Hepatocyte (in vitro differentiated cells): ENCODE measurements at regions not wholly inside any gene's neighbourhood (a gene's known extent, or its start where the extent isn't known, plus 50 kb on each side); places are given as distances from the start of the nearest gene placed in this dataset.

Experiments used
- DNase-seq: peaks from one replicate; pipeline ENCODE4 v3.0.0-alpha.2; 2016; ENCODE audit warnings: low spot score
- H2AFZ ChIP-seq: fragments of 200-600 bp; sonication (generic); 2 replicates; pipeline ENCODE4 v1.6.0; 2016; ENCODE audit warnings: antibody characterized with exemption, mild to moderate bottlenecking
- H3K27ac ChIP-seq: fragments of 200-600 bp; sonication (generic); 2 replicates; pipeline ENCODE4 v1.5.1; 2016; ENCODE audit warnings: mild to moderate bottlenecking
- H3K27me3 ChIP-seq: fragments of 200-600 bp; sonication (generic); 2 replicates; pipeline ENCODE4 v1.6.1; 2016
- H3K36me3 ChIP-seq: fragments of 200-600 bp; sonication (generic); replicated peaks from 2 replicates; pipeline ENCODE4 v1.5.1; 2016; ENCODE audit warnings: low read depth; ENCODE audit not compliant: insufficient read depth
- H3K4me1 ChIP-seq: fragments of 200-600 bp; sonication (generic); 2 replicates; pipeline ENCODE4 v1.5.1; 2016; ENCODE audit warnings: mild to moderate bottlenecking, moderate library complexity; ENCODE audit not compliant: insufficient read depth
- H3K4me2 ChIP-seq: fragments of 200-600 bp; sonication (generic); 2 replicates; pipeline ENCODE4 v1.6.0; 2016
- H3K4me3 ChIP-seq: fragments of 200-600 bp; sonication (generic); 2 replicates; pipeline ENCODE4 v1.5.1; 2016; ENCODE audit warnings: mild to moderate bottlenecking
- H3K79me2 ChIP-seq: fragments of 200-600 bp; sonication (generic); 2 replicates; pipeline ENCODE4 v1.6.0; 2017; ENCODE audit warnings: mild to moderate bottlenecking
- H3K9me2 ChIP-seq: fragments of 200-600 bp; sonication (generic); replicated peaks from 2 replicates; pipeline ENCODE4 v1.6.0; 2017; ENCODE audit warnings: mild to moderate bottlenecking; ENCODE audit not compliant: insufficient read depth
- H3K9me3 ChIP-seq: fragments of 200-600 bp; sonication (generic); 2 replicates; pipeline ENCODE4 v1.5.1; 2016; ENCODE audit warnings: low read depth, mild to moderate bottlenecking
- H4K20me1 ChIP-seq: fragments of 200-600 bp; sonication (generic); 2 replicates; pipeline ENCODE4 v1.6.0; 2016; ENCODE audit warnings: mild to moderate bottlenecking; ENCODE audit not compliant: insufficient read depth, poor library complexity, severe bottlenecking
- EZH2 ChIP-seq: fragments of 200-600 bp; sonication (generic); IDR thresholded peaks from 2 replicates; pipeline ENCODE4 v1.6.1; 2016; ENCODE audit warnings: antibody characterized with exemption, mild to moderate bottlenecking, borderline replicate concordance
- EZH2phosphoT487 ChIP-seq: fragments of 200-600 bp; sonication (generic); IDR thresholded peaks from one replicate; pipeline ENCODE4 v1.6.1; 2018; ENCODE audit warnings: antibody characterized with exemption, mild to moderate bottlenecking, low read depth, moderate library complexity; ENCODE audit not compliant: unreplicated experiment, severe bottlenecking
- WGBS: methylation state at CpG from one replicate; pipeline ENCODE4 v1.1.6; 2016; ENCODE audit warnings: low lambda C conversion rate; ENCODE audit errors: missing lambda C conversion rate; 5-methylcytosine and 5-hydroxymethylcytosine counted together
- TF ChIP-seq, protein P1 (sequence below): fragments of 200-600 bp; sonication (generic); IDR thresholded peaks from 2 replicates; pipeline ENCODE4 v1.5.1; 2016; ENCODE audit warnings: antibody characterized with exemption, mild to moderate bottlenecking; ENCODE audit not compliant: poor library complexity

DNA sequence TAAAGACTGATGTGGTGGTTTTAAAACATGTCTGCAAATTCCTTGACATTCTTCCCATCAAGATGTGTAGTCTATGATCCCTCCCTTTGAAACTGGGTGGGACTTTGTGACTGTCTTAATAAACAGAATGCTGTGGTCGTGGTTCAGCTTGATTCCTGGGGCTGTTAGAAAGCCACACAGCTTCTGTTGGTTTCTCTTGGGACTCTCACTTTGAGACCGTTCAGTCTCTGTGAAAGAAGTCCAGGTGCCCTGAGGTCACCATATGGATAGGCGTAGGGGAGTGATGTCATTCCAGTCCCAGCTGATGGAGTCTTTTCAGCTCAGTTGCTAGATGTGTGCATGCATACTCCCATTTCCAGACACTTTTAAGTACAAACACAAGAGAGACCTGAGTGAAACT lies 216.6 kb downstream of the KDR start:
- TF ChIP-seq EZH2phosphoT487 (no peak), EZH2 (no peak)
- TF ChIP-seq, protein P1, sequence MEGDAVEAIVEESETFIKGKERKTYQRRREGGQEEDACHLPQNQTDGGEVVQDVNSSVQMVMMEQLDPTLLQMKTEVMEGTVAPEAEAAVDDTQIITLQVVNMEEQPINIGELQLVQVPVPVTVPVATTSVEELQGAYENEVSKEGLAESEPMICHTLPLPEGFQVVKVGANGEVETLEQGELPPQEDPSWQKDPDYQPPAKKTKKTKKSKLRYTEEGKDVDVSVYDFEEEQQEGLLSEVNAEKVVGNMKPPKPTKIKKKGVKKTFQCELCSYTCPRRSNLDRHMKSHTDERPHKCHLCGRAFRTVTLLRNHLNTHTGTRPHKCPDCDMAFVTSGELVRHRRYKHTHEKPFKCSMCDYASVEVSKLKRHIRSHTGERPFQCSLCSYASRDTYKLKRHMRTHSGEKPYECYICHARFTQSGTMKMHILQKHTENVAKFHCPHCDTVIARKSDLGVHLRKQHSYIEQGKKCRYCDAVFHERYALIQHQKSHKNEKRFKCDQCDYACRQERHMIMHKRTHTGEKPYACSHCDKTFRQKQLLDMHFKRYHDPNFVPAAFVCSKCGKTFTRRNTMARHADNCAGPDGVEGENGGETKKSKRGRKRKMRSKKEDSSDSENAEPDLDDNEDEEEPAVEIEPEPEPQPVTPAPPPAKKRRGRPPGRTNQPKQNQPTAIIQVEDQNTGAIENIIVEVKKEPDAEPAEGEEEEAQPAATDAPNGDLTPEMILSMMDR = no peak
- no peaks in the 10 kb centered on the region for H3K4me1 ChIP-seq
- no peaks in the 10 kb centered on the region for H3K79me2 ChIP-seq
- no peak overlapping the region for H3K4me3 ChIP-seq
- no peak overlapping the region for H3K27ac ChIP-seq
- DNase-seq = no peak
- H3K9me2 ChIP-seq = no peaks in the 10 kb centered on the region
- H2AFZ ChIP-seq = no peak overlapping the region
- H4K20me1 ChIP-seq = no peaks in the 10 kb centered on the region
- no peaks in the 10 kb centered on the region for H3K27me3 ChIP-seq
- no peaks in the 10 kb centered on the region for H3K9me3 ChIP-seq
- H3K36me3 ChIP-seq = no peaks in the 10 kb centered on the region
- H3K4me2 ChIP-seq = no peak overlapping the region
- 80% methylated on average over 3 of the region's 3 CpGs for WGBS

DNA sequence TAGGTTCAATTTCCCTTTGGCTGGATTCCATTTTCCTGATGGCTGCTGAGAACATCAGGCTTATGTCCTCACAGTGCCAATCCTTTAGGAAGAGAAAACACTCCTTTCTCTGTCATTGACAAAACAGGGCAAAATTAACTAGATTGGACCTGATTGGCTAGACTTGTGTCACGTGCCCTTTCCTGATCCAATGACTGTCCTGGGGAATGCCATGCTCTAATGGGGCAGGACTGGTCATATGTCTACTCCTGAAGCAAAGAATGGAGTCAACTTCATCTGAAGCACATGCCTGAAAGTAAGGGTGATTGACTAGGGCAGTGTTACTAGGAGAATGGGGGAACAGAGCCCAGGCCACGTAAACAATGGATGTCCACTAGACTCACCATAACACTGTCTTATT lies 220.4 kb downstream of the KDR start:
- no peaks in the 10 kb centered on the region for H3K4me1 ChIP-seq
- no peaks in the 10 kb centered on the region for H3K9me2 ChIP-seq
- no peak overlapping the region for H3K4me2 ChIP-seq
- TF ChIP-seq EZH2 (no peak), EZH2phosphoT487 (no peak)
- TF ChIP-seq, protein P1 = no peak
- H3K27ac ChIP-seq = no peak overlapping the region
- no peaks in the 10 kb centered on the region for H3K36me3 ChIP-seq
- H3K79me2 ChIP-seq = no peaks in the 10 kb centered on the region
- H2AFZ ChIP-seq = no peak overlapping the region
- DNase-seq = no peak
- no peaks in the 10 kb centered on the region for H3K27me3 ChIP-seq
- no peaks in the 10 kb centered on the region for H3K9me3 ChIP-seq
- no peaks in the 10 kb centered on the region for H4K20me1 ChIP-seq
- 86% methylated on average over 2 of the region's 2 CpGs for WGBS
- no peak overlapping the region for H3K4me3 ChIP-seq

DNA sequence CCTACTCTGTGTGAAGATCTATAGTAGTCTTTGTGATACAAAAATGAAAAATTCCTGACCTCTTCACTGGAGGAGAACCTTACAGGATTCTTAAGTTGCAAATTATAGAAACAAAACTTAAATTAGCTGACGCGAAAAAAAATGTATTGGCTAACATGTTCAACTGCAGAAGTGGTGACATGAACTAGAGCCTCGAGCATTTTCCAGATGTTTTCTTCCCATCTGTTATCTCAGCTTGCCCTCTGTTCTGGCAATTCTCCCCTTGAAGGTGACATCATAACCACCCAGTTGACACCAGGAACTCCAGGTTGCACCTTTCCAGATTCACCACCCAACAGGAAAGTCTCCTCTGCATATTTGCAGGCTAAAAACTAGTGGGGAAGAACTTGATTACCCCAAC lies 222.4 kb downstream of the KDR start:
- Histone ChIP-seq H3K4me3 (no peak overlapping the region), H3K79me2 (no peaks in the 10 kb centered on the region), H3K9me3 (no peaks in the 10 kb centered on the region), H3K27me3 (no peaks in the 10 kb centered on the region), H3K9me2 (no peaks in the 10 kb centered on the region), H4K20me1 (no peaks in the 10 kb centered on the region), H3K4me1 (no peaks in the 10 kb centered on the region), H2AFZ (no peak overlapping the region), H3K36me3 (no peaks in the 10 kb centered on the region), H3K27ac (no peak overlapping the region), H3K4me2 (no peak overlapping the region)
- no peak for TF ChIP-seq EZH2
- TF ChIP-seq EZH2phosphoT487 = no peak
- TF ChIP-seq, protein P1 = no peak
- no peak for DNase-seq
- WGBS = 85% methylated on average over 3 of the region's 3 CpGs

DNA sequence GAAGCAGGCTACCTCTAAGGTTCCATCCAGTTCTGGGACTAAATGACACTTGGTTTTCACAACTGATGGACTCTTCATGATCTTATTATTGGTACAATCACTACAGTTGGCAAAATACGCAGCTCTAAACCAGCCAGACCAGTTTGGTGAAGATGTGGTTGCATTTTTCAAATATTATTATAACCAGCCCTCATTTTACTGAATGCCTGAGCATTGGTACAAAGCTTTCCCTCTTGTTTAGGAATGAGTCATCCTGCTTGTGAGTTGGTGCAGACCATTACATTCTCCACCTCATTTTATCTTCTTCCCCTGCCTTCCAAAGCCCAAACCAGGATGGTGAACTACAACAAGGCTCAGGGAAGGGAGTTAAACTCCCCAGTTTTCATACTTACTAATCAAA lies 223.1 kb downstream of the KDR start:
- H2AFZ ChIP-seq = no peak overlapping the region
- no peak overlapping the region for H3K4me3 ChIP-seq
- no peaks in the 10 kb centered on the region for H3K79me2 ChIP-seq
- no peaks in the 10 kb centered on the region for H3K36me3 ChIP-seq
- DNase-seq = no peak
- no peaks in the 10 kb centered on the region for H4K20me1 ChIP-seq
- WGBS = 52% methylated on average over 1 of the region's 1 CpG
- H3K9me2 ChIP-seq = no peaks in the 10 kb centered on the region
- no peak overlapping the region for H3K4me2 ChIP-seq
- H3K4me1 ChIP-seq = no peaks in the 10 kb centered on the region
- TF ChIP-seq, protein P1 = no peak
- TF ChIP-seq EZH2 (no peak), EZH2phosphoT487 (no peak)
- H3K9me3 ChIP-seq = no peaks in the 10 kb centered on the region
- no peak overlapping the region for H3K27ac ChIP-seq
- H3K27me3 ChIP-seq = no peaks in the 10 kb centered on the region
